GM23338 (cell line): ENCODE measurements at regions not wholly inside any gene's neighbourhood (a gene's known extent, or its start where the extent isn't known, plus 50 kb on each side); places are given as distances from the start of the nearest gene placed in this dataset.
"Not testable (repeated sequence)": the region's sequence is repeated elsewhere in the genome, so short reads cannot be mapped to it uniquely, and the experiment has no call there.

ENCODE experiments used
- CREB1 ChIP-seq: fragments of 250-450 bp; sonication (Bioruptor Pico); IDR thresholded peaks from 2 replicates; pipeline ENCODE4 v1.5.0; 2020; ENCODE audit warnings: low read depth, mild to moderate bottlenecking, moderate library complexity
- CTCF ChIP-seq, 2 experiments: fragments of 200-600 bp in 1 of 2; sonication (generic) in 1 of 2; conservative IDR thresholded peaks; 2 replicates each; pipeline versions ENCODE4 v1.5.1 to v1.6.1; 2016 to 2017; ENCODE audit warnings: antibody characterized with exemption in 2 of 2, low read depth in 2 of 2, mild to moderate bottlenecking in 2 of 2, moderate library complexity in 1 of 2
- ETS1 ChIP-seq: IDR thresholded peaks from 2 replicates; pipeline ENCODE4 v1.6.1; 2016; ENCODE audit warnings: antibody characterized with exemption
- EZH2 ChIP-seq: fragments of 200-600 bp; sonication (generic); IDR thresholded peaks from one replicate; pipeline ENCODE4 v1.8.0; 2017; ENCODE audit warnings: antibody characterized with exemption, mild to moderate bottlenecking, low read depth; ENCODE audit not compliant: unreplicated experiment
- EZH2phosphoT487 ChIP-seq: fragments of 200-600 bp; sonication (generic); IDR thresholded peaks from one replicate; pipeline ENCODE4 v1.8.1; 2018; ENCODE audit warnings: antibody characterized with exemption; ENCODE audit not compliant: unreplicated experiment
- JUNB ChIP-seq: IDR thresholded peaks from one replicate; pipeline ENCODE4 v1.6.1; 2016; ENCODE audit warnings: antibody characterized with exemption; ENCODE audit not compliant: unreplicated experiment
- POLR2AphosphoS5 ChIP-seq: IDR thresholded peaks from 2 replicates; pipeline ENCODE4 v1.6.1; 2016; ENCODE audit warnings: antibody characterized with exemption, low read depth
- REST ChIP-seq: IDR thresholded peaks from one replicate; pipeline ENCODE4 v1.6.1; 2018; ENCODE audit warnings: antibody characterized with exemption; ENCODE audit not compliant: unreplicated experiment
- STAT1 ChIP-seq: IDR thresholded peaks from one replicate; pipeline ENCODE4 v1.6.1; 2016; ENCODE audit warnings: antibody characterized with exemption; ENCODE audit not compliant: unreplicated experiment
- ZNF331 ChIP-seq: fragments of 250-450 bp; sonication (Bioruptor Pico); IDR thresholded peaks from 2 replicates; pipeline ENCODE4 v1.5.0; 2020; ENCODE audit warnings: low read depth, mild to moderate bottlenecking, moderate library complexity
- ZNF462 ChIP-seq: fragments of 250-450 bp; sonication (Bioruptor Pico); IDR thresholded peaks from 2 replicates; pipeline ENCODE4 v1.5.0; 2020; ENCODE audit warnings: mild to moderate bottlenecking, moderate library complexity

- TF ChIP-seq EZH2; POLR2AphosphoS5; CREB1 (CRISPR knock-in tag); CTCF (conservative IDR thresholded peaks at IDR 0.05; ENCODE audit: low read depth in 2 of 2); EZH2phosphoT487; ZNF331 (CRISPR knock-in tag); REST; JUNB; STAT1; ETS1; ZNF462 (CRISPR knock-in tag): not testable (repeated sequence)
Measured at GRCh38 chr20:47903009-47903408, 117.7 kb upstream of the SULF2 start.
